ENCODE measurements at regions not wholly inside any gene's neighbourhood (a gene's known extent, or its start where the extent isn't known, plus 50 kb on each side); places are given as distances from the start of the nearest gene placed in this dataset.

DNA sequence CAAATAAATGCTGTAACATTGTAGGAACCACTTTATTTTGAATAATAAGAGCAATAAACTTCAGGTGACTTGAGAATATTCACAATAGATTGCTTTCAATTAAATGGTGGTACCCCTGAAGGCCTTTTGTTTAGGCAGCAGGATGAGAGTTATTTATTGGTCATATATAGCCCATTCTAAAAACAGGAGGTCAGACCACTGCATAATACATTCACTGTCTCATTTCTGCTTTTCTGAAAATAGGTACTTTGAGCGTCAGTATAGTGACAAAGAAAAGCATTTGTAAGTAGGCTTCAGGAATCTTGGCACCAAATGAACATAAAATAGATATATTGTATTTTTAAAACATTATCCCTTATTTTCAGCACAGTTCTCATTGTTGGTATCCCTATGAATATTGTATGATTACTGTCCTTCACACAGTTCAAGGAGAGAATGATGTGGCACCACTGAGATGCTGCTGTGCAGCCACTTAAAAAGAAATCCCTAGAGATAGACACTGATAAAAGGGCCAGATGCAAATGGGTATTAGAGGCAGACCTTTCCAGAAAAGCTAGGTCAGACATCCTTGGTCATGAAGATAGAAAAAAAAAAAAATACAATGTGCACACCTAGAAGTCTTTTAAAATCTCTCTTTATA lies 381.8 kb upstream of the ST8SIA4 start:
- TF ChIP-seq SUZ12 (IDR thresholded peaks at IDR 0.05; ENCODE audit: extremely low read depth, insufficient read depth, insufficient read length): no peak
- TF ChIP-seq YY1 (IDR thresholded peaks at IDR 0.05; ENCODE audit: insufficient read depth, insufficient read length): no peak
- no peak for TF ChIP-seq ZNF274 (IDR thresholded peaks at IDR 0.05; ENCODE audit: low read depth, low read length)
